HFFc6 (cell line): ENCODE measurements at regions not wholly inside any gene's neighbourhood (a gene's known extent, or its start where the extent isn't known, plus 50 kb on each side); places are given as distances from the start of the nearest gene placed in this dataset.

Source experiments
- DNase-seq: peaks from one replicate; pipeline ENCODE4 v3.0.0-alpha.2; 2018
- H3K27ac Mint-ChIP-seq: 2 replicates; pipeline ENCODE4 v1.8.0; 2020; ENCODE audit warnings: mild to moderate bottlenecking, mixed read lengths
- H3K27me3 Mint-ChIP-seq: 2 replicates; pipeline ENCODE4 v1.8.0; 2021; ENCODE audit warnings: mild to moderate bottlenecking, moderate library complexity, mixed read lengths; ENCODE audit not compliant: insufficient read depth
- H3K36me3 Mint-ChIP-seq: 2 replicates; pipeline ENCODE4 v1.8.0; 2021; ENCODE audit warnings: low read depth, mixed read lengths
- H3K4me1 Mint-ChIP-seq: 2 replicates; pipeline ENCODE4 v1.8.0; 2020; ENCODE audit warnings: low read depth, mixed read lengths
- H3K4me3 Mint-ChIP-seq: 2 replicates; pipeline ENCODE4 v1.8.0; 2020; ENCODE audit warnings: mild to moderate bottlenecking, moderate library complexity, mixed read lengths
- H3K9me3 Mint-ChIP-seq: 2 replicates; pipeline ENCODE4 v1.8.0; 2020; ENCODE audit warnings: mild to moderate bottlenecking, mixed read lengths
- CTCF ChIP-seq: fragments of 200-600 bp; sonication (generic); IDR thresholded peaks from 2 replicates; pipeline ENCODE4 v1.5.0; 2021; ENCODE audit warnings: antibody characterized with exemption, mild to moderate bottlenecking

GRCh38 chr10:10346390-10347150 lies 671.1 kb upstream of the CELF2 start:
- Mint-ChIP-seq H3K9me3 (peaks cover 30% of the 10 kb centered on the region), H3K36me3 (no peaks in the 10 kb centered on the region), H3K4me3 (no peak overlapping the region), H3K27me3 (no peaks in the 10 kb centered on the region; the same call in 1 of the 2 replicates), H3K4me1 (no peaks in the 10 kb centered on the region), H3K27ac (no peak overlapping the region)
- TF ChIP-seq CTCF = no peak
- DNase-seq = no peak

- TF ChIP-seq CTCF = no peak
- no peak for DNase-seq
- H3K36me3 Mint-ChIP-seq = no peaks in the 10 kb centered on the region
- no peak overlapping the region for H3K4me3 Mint-ChIP-seq
- peaks cover 32% of the 10 kb centered on the region for H3K9me3 Mint-ChIP-seq
- no peak overlapping the region for H3K27ac Mint-ChIP-seq
- no peaks in the 10 kb centered on the region for H3K4me1 Mint-ChIP-seq
- 0 out of 2 replicates have a peak, but pooled peaks cover 2% of the 10 kb centered on the region for H3K27me3 Mint-ChIP-seq
Observed at GRCh38 chr10:10350050-10350449, 667.6 kb upstream of the CELF2 start.

- Mint-ChIP-seq H3K36me3 (no peaks in the 10 kb centered on the region), H3K27me3 (0 out of 2 replicates have a peak, but pooled peaks cover 2% of the 10 kb centered on the region), H3K27ac (no peak overlapping the region), H3K4me3 (no peak overlapping the region), H3K9me3 (peaks cover 31% of the 10 kb centered on the region), H3K4me1 (no peaks in the 10 kb centered on the region)
- no peak for DNase-seq
- no peak for TF ChIP-seq CTCF
Observed at GRCh38 chr10:10351451-10351850, 666.2 kb upstream of the CELF2 start.

- Mint-ChIP-seq H3K4me3 (no peak overlapping the region), H3K27me3 (0 out of 2 replicates have a peak, but pooled peaks cover 2% of the 10 kb centered on the region), H3K9me3 (peaks cover 34% of the 10 kb centered on the region), H3K36me3 (no peaks in the 10 kb centered on the region), H3K27ac (no peak overlapping the region), H3K4me1 (no peaks in the 10 kb centered on the region)
- TF ChIP-seq CTCF = no peak
- DNase-seq = no peak
Observed at GRCh38 chr10:10353326-10353868, 664.3 kb upstream of the CELF2 start.

- no peaks in the 10 kb centered on the region for H3K27me3 Mint-ChIP-seq
- H3K4me3 Mint-ChIP-seq = no peak overlapping the region
- no peaks in the 10 kb centered on the region for H3K36me3 Mint-ChIP-seq
- no peak for TF ChIP-seq CTCF
- no peak for DNase-seq
- peaks cover 47% of the 10 kb centered on the region for H3K9me3 Mint-ChIP-seq
- H3K4me1 Mint-ChIP-seq = no peaks in the 10 kb centered on the region
- H3K27ac Mint-ChIP-seq = no peak overlapping the region
Observed at GRCh38 chr10:10359263-10359662, 658.4 kb upstream of the CELF2 start.
